ENCODE measurements at regions not wholly inside any gene's neighbourhood (a gene's known extent, or its start where the extent isn't known, plus 50 kb on each side); places are given as distances from the start of the nearest gene placed in this dataset.
"Not testable (repeated sequence)": the region's sequence is repeated elsewhere in the genome, so short reads cannot be mapped to it uniquely, and the experiment has no call there.

DNA sequence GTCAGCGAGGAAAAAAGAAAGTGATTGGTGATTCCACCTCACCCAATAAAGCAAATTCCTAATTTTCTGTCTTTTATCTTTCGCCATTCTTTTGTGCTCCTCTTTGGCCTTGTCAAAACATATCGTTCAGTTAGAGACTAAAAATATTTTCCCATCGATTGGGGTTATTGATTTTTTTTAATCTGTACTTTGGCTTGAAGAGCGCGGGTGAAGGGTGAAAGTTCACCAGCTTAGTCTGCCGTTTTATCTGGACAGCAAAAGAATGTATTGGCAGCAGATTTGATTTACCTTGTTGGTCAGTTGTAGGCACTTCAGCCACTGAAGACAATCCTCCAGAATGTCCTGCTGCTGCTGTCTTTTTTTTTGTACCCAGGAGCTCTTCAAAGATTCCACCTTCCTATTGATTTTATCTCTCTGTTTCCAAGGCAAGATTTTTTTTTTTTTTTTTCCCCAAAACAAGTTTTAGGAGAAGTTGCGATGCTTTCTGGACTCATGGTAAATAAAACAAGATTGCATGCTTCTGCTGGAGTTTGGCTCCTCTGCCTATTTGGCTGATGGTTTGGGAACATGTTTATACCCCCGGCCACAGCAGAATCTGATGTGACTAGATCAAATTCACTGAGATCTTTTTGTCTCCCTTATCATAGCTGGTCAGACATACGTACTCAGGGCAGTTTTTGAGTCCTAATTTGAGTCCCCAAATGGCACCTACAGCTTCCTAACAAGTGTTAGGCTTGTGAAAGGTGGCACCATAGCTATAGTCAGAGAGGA lies 269.3 kb upstream of the ONECUT1 start:
- Histone ChIP-seq H3K4me1 (ENCODE audit: control insufficient read depth in 1 of 2, insufficient read depth in 2 of 2, low read length in 2 of 2) (no peaks in the 10 kb centered on the region), H3K9me3 (ENCODE audit: control insufficient read depth in 1 of 2, low read length in 2 of 2) (no peaks in the 10 kb centered on the region), H3K36me3 (ENCODE audit: control insufficient read depth in 1 of 2, insufficient read depth in 2 of 2, low read length in 2 of 2) (no peaks in the 10 kb centered on the region), H3K27me3 (ENCODE audit: low read depth, low read length) (no peaks in the 10 kb centered on the region), H3K4me3 (ENCODE audit: low read depth in 1 of 2, low read length in 2 of 2) (no peak overlapping the region), H3K27ac (ENCODE audit: low read length) (no peak overlapping the region)

DNA sequence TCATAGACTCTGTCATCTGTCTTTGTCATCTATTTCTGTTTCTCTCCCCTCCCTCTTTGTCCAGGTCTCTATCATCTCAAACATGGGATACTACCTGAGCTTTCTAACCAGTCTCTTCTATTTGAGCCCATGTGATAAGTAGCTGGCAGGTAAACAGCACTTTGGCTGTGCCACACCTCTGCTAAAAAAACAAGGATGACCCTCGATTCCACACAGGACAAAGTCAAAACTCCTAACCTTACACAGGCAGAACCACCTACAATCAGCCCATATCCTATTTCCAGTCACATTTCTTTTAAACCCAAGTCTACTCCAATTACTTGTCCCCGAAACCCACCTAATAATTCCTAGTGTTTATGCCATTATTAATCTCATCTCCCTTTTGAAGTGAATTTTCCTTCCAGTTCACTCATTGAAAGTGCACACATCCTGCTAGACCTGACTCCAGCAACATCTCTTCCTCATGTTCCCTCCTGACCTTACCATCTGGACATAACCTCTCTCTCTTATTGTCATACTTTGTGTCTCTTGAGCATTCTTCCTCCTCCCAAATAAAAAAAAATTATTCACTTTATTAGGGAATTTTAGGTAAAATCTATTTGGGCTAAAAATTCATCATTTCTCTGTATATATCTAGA lies 256.1 kb upstream of the ONECUT1 start:
- Histone ChIP-seq H3K27me3 (ENCODE audit: low read depth, low read length) (no peaks in the 10 kb centered on the region), H3K4me1 (ENCODE audit: control insufficient read depth in 1 of 2, insufficient read depth in 2 of 2, low read length in 2 of 2) (no peaks in the 10 kb centered on the region), H3K9me3 (ENCODE audit: control insufficient read depth in 1 of 2, low read length in 2 of 2) (peaks cover 6 to 25% of the 10 kb centered on the region in 2 donors), H3K4me3 (ENCODE audit: low read depth in 1 of 2, low read length in 2 of 2) (no peak overlapping the region), H3K27ac (ENCODE audit: low read length) (no peak overlapping the region), H3K36me3 (ENCODE audit: control insufficient read depth in 1 of 2, insufficient read depth in 2 of 2, low read length in 2 of 2) (no peaks in the 10 kb centered on the region)

DNA sequence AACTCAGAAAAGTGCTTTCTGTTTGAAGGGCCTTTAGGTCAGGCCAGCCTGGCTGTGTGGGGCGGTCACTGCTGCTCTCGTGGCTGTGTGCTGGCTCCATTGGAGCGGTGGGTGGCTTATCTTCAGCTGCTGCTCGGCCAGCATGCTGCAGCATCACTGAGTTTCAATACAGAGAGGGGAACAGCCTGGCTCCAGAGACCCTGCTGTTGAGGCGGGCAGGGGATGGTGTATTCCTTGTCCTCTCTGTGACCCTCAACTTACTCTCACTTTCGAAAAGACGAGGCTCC lies 248.5 kb upstream of the ONECUT1 start:
- Histone ChIP-seq H3K36me3 (ENCODE audit: control insufficient read depth in 1 of 2, insufficient read depth in 2 of 2, low read length in 2 of 2) (no peaks in the 10 kb centered on the region), H3K27ac (ENCODE audit: low read length) (no peak overlapping the region)

DNA sequence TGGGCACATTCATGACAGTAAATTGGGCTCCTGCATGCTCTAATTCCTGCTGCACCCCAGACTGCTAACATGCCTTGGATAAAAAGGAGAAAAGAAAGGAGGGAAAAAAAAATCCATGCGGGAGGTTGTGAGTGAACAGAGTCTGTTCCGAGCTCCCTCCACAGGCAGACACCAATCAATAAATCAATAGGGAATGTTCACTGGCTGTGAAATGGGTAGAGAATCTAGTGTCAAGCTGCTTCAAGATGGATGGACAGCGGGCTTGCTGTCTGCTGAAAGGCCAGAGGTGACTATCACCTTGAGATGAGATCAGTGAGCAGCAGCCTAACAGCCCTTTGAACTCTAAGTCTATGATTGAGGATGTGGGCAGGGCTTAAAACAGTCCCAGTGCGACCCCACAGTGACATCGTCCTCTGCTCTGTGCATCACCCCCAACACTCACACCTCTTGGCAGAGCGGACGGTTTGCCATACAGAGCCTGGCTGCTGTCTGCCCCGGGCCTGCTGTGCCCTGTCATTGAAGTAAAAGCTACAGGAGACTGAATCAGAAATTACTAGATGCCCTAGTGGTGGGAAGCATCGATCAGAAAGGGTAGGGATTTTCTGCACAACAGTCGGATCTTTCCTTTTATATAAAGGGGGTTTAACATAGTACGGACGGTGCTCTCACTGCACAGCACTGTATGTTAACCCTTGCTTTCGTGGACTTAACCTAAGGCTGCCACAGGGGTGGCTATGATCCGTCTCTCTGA lies 247.9 kb upstream of the ONECUT1 start:
- Histone ChIP-seq H3K4me1 (ENCODE audit: control insufficient read depth in 1 of 2, insufficient read depth in 2 of 2, low read length in 2 of 2) (no peaks in the 10 kb centered on the region), H3K27ac (ENCODE audit: low read length) (no peak overlapping the region), H3K27me3 (ENCODE audit: low read depth, low read length) (no peaks in the 10 kb centered on the region), H3K9me3 (ENCODE audit: control insufficient read depth in 1 of 2, low read length in 2 of 2) (peaks cover 0 to 8% of the 10 kb centered on the region in 2 donors), H3K36me3 (ENCODE audit: control insufficient read depth in 1 of 2, insufficient read depth in 2 of 2, low read length in 2 of 2) (no peaks in the 10 kb centered on the region), H3K4me3 (ENCODE audit: low read depth in 1 of 2, low read length in 2 of 2) (no peak overlapping the region)

More for the DNA sequence above, 248.5 kb upstream of the ONECUT1 start:
- H3K27me3 ChIP-seq (ENCODE audit: low read depth, low read length), result no peaks in the 10 kb centered on the region
- H3K4me3 ChIP-seq (ENCODE audit: low read depth in 1 of 2, low read length in 2 of 2), result no peak overlapping the region
- H3K4me1 ChIP-seq (ENCODE audit: control insufficient read depth in 1 of 2, insufficient read depth in 2 of 2, low read length in 2 of 2), result no peaks in the 10 kb centered on the region
- peaks cover 0 to 11% of the 10 kb centered on the region in 2 donors for H3K9me3 ChIP-seq (ENCODE audit: control insufficient read depth in 1 of 2, low read length in 2 of 2)

DNA sequence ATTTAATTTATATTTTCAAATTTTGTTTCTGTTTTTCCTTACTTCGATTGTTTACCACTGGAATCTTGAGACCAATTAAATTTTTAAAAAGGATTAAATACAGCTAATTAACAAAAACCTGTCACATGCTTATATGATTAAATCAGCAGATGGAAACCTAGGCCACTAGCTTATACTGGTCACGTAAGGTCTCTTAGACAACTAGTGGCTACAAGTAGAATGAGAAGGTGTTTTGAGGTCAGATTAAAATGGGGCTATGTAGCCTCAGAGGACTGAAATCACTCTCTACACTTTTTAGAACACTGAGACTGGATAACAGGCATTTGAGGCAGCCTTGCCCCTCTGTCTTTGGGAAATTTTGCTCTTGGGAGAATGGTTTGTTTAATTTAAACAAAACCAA lies 246.5 kb upstream of the ONECUT1 start:
- Histone ChIP-seq H3K4me3 (ENCODE audit: low read depth in 1 of 2, low read length in 2 of 2) (no peak overlapping the region), H3K9me3 (ENCODE audit: control insufficient read depth in 1 of 2, low read length in 2 of 2) (no peaks in the 10 kb centered on the region), H3K27ac (ENCODE audit: low read length) (no peak overlapping the region), H3K27me3 (ENCODE audit: low read depth, low read length) (no peaks in the 10 kb centered on the region), H3K36me3 (ENCODE audit: control insufficient read depth in 1 of 2, insufficient read depth in 2 of 2, low read length in 2 of 2) (no peaks in the 10 kb centered on the region), H3K4me1 (ENCODE audit: control insufficient read depth in 1 of 2, insufficient read depth in 2 of 2, low read length in 2 of 2) (no peaks in the 10 kb centered on the region)

DNA sequence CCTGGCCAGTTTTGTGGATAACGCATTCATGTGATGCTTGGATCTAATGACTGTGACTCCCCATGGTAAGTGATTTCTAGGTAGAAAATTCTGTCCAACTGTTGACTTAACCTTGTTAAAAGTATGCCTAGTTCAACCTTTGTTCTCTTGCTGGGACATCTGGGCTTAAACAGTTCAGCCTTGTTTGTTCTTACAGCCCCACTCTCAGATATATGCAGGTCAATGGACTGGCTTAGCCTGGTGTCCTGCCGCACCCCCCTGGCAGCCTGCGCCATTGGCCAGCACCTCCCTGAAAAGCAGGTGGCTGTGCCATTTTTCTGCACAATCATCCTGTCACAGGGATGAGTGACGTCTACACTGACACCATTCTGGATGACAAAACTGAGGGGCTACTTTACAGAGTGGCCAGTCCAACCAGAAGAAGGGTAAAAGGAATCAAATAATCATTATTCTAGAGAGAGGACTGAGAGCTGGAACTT lies 244.7 kb upstream of the ONECUT1 start:
- no peaks in the 10 kb centered on the region for H3K27me3 ChIP-seq (ENCODE audit: low read depth, low read length)
- no peak overlapping the region for H3K4me3 ChIP-seq (ENCODE audit: low read depth in 1 of 2, low read length in 2 of 2)
- H3K27ac ChIP-seq (ENCODE audit: low read length), result no peak overlapping the region
- no peaks in the 10 kb centered on the region for H3K9me3 ChIP-seq (ENCODE audit: control insufficient read depth in 1 of 2, low read length in 2 of 2)
- no peaks in the 10 kb centered on the region for H3K36me3 ChIP-seq (ENCODE audit: control insufficient read depth in 1 of 2, insufficient read depth in 2 of 2, low read length in 2 of 2)
- H3K4me1 ChIP-seq (ENCODE audit: control insufficient read depth in 1 of 2, insufficient read depth in 2 of 2, low read length in 2 of 2), result no peaks in the 10 kb centered on the region

DNA sequence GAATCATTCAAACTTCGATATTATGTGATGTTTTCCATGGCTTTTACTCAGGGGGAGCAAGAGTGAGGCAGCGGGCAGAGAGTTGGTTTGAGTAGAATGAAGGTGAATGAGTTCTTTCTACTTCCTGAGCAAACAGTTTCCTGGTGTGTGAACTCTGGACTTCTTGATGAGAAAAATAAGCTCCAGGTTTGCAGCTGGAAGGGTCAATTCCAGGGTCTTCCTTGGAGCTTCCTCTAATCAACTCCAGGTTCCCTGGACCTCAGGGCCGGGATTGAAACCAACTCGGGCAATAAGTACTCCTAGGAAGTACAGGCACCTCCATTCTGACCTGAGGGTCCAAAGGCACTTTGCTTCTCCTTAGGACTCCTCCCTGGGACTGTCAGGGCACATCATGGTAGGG lies 243.6 kb upstream of the ONECUT1 start:
- no peaks in the 10 kb centered on the region for H3K36me3 ChIP-seq (ENCODE audit: control insufficient read depth in 1 of 2, insufficient read depth in 2 of 2, low read length in 2 of 2)
- H3K4me1 ChIP-seq (ENCODE audit: control insufficient read depth in 1 of 2, insufficient read depth in 2 of 2, low read length in 2 of 2), result no peaks in the 10 kb centered on the region
- no peak overlapping the region for H3K4me3 ChIP-seq (ENCODE audit: low read depth in 1 of 2, low read length in 2 of 2)
- H3K27ac ChIP-seq (ENCODE audit: low read length), result no peak overlapping the region
- no peaks in the 10 kb centered on the region for H3K9me3 ChIP-seq (ENCODE audit: control insufficient read depth in 1 of 2, low read length in 2 of 2)
- no peaks in the 10 kb centered on the region for H3K27me3 ChIP-seq (ENCODE audit: low read depth, low read length)

DNA sequence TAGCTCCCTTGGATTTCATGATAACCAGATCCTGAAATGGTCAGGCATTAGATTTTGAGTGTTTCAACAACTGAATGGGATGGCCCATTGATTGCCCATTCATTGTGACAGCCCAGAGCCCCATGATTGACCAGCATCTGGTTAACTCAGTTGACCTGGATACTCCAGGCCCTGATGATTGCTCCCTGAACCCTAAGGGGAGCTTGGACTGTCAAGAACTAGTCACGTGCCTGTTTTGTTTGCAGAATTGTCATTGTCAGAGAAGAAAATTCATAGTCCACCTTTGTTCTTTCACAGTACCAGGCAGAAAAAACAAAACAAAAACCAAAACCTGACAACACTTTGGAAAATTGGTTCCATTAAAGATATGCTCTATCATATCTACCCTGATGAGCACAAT lies 241.3 kb upstream of the ONECUT1 start:
- H3K27me3 ChIP-seq (ENCODE audit: low read depth, low read length), result no peaks in the 10 kb centered on the region
- H3K27ac ChIP-seq (ENCODE audit: low read length), result no peak overlapping the region
- no peaks in the 10 kb centered on the region for H3K4me1 ChIP-seq (ENCODE audit: control insufficient read depth in 1 of 2, insufficient read depth in 2 of 2, low read length in 2 of 2)
- H3K36me3 ChIP-seq (ENCODE audit: control insufficient read depth in 1 of 2, insufficient read depth in 2 of 2, low read length in 2 of 2), result no peaks in the 10 kb centered on the region
- no peaks in the 10 kb centered on the region for H3K9me3 ChIP-seq (ENCODE audit: control insufficient read depth in 1 of 2, low read length in 2 of 2)
- no peak overlapping the region for H3K4me3 ChIP-seq (ENCODE audit: low read depth in 1 of 2, low read length in 2 of 2)

DNA sequence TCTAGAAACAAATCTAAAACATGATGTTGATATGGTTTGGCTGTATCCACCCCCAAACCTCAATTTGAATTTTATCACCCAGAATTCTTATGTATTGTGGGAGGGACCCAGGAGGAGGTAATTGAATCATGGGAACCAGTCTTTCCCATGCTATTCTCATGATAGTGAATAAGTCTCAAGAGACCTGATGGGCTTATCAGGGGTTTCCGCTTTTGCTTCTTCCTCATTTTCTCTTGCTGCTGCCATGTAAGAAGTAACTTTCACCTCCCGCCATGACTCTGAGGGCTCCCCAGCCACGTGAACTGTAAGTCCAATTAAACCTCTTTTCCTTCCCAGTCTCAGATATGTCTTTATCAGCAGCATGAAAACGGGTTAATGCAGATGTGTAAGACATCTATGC lies 232.7 kb upstream of the ONECUT1 start:
- H3K36me3 ChIP-seq (ENCODE audit: control insufficient read depth in 1 of 2, insufficient read depth in 2 of 2, low read length in 2 of 2), result no peaks in the 10 kb centered on the region
- H3K27ac ChIP-seq (ENCODE audit: low read length), result no peak overlapping the region
- peaks cover 5 to 8% of the 10 kb centered on the region in 2 donors for H3K9me3 ChIP-seq (ENCODE audit: control insufficient read depth in 1 of 2, low read length in 2 of 2)
- H3K27me3 ChIP-seq (ENCODE audit: low read depth, low read length), result no peaks in the 10 kb centered on the region
- H3K4me1 ChIP-seq (ENCODE audit: control insufficient read depth in 1 of 2, insufficient read depth in 2 of 2, low read length in 2 of 2), result no peaks in the 10 kb centered on the region
- H3K4me3 ChIP-seq (ENCODE audit: low read depth in 1 of 2, low read length in 2 of 2), result no peak overlapping the region

DNA sequence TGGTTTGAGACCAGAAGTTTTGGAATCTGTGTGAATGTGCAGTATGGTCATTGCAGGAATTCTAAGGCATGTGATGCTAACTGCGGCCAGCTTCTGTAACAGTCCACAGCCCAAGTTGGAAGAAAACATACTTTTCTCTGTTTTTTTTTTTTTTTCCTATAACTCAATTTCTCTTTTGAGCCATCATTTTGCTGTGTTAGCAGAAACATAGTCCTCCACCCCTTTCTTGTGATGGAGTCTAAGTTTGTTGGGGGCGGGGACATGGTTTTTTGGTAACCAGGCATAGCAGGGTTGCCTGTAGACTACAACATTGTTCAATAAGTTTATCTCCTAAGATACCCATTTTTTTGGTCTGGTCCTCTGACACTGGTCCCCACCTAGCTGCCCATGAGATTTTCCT lies 223.2 kb upstream of the ONECUT1 start:
- no peak overlapping the region for H3K4me3 ChIP-seq (ENCODE audit: low read depth in 1 of 2, low read length in 2 of 2)
- H3K4me1 ChIP-seq (ENCODE audit: control insufficient read depth in 1 of 2, insufficient read depth in 2 of 2, low read length in 2 of 2), result no peaks in the 10 kb centered on the region
- no peak overlapping the region for H3K27ac ChIP-seq (ENCODE audit: low read length)
- no peaks in the 10 kb centered on the region for H3K36me3 ChIP-seq (ENCODE audit: control insufficient read depth in 1 of 2, insufficient read depth in 2 of 2, low read length in 2 of 2)
- H3K9me3 ChIP-seq (ENCODE audit: control insufficient read depth in 1 of 2, low read length in 2 of 2), result peaks cover 0 to 3% of the 10 kb centered on the region in 2 donors
- H3K27me3 ChIP-seq (ENCODE audit: low read depth, low read length), result no peaks in the 10 kb centered on the region

DNA sequence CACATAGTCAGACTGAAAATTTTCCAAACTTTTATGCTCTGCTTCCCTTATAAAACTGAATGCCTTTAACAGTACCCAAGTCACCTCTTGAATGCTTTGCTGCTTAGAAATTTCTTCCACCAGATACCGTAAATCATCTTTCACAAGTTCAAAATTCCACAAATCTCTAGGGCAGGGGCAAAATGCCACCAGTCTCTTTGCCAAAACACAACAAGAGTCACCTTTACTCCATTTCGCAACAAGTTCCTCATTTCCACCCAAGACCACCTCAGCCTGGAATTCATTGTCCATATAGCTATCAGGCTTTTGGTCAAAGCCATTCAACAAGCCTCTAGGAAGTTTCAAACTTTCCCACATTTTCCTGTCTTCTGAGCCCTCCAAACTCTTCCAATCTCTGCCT lies 221.6 kb upstream of the ONECUT1 start:
- H3K27ac ChIP-seq (ENCODE audit: low read length); H3K36me3 ChIP-seq (ENCODE audit: control insufficient read depth in 1 of 2, insufficient read depth in 2 of 2, low read length in 2 of 2); H3K4me3 ChIP-seq (ENCODE audit: low read depth in 1 of 2, low read length in 2 of 2); H3K27me3 ChIP-seq (ENCODE audit: low read depth, low read length); H3K4me1 ChIP-seq (ENCODE audit: control insufficient read depth in 1 of 2, insufficient read depth in 2 of 2, low read length in 2 of 2); H3K9me3 ChIP-seq (ENCODE audit: control insufficient read depth in 1 of 2, low read length in 2 of 2): not testable (repeated sequence)
